OCI-LY1 (cell line): ENCODE measurements at regions not wholly inside any gene's neighbourhood (a gene's known extent, or its start where the extent isn't known, plus 50 kb on each side); places are given as distances from the start of the nearest gene placed in this dataset.
"Not testable (repeated sequence)": the region's sequence is repeated elsewhere in the genome, so short reads cannot be mapped to it uniquely, and the experiment has no call there.

Source experiments
- H2AFZ ChIP-seq: fragments of 200-600 bp; sonication (generic), shearing (Covaris generic); 2 replicates; pipeline ENCODE4 v1.6.0; 2014; ENCODE audit warnings: antibody characterized with exemption, mild to moderate bottlenecking, low read length
- H3F3A ChIP-seq: fragments of 200-600 bp; sonication (generic), shearing (Covaris generic); 2 replicates; pipeline ENCODE4 v1.6.0; 2014; ENCODE audit warnings: mild to moderate bottlenecking, antibody characterized with exemption, low read length, moderate library complexity; ENCODE audit not compliant: insufficient read depth
- H3K27ac ChIP-seq: fragments of 200-600 bp; sonication (generic); 2 replicates; pipeline ENCODE4 v1.5.1; 2014; ENCODE audit warnings: low read length, mixed run types, mild to moderate bottlenecking, low read depth; ENCODE audit not compliant: poor library complexity, severe bottlenecking
- H3K27me3 ChIP-seq: fragments of 200-600 bp; sonication (generic); 2 replicates; pipeline ENCODE4 v1.6.0; 2014; ENCODE audit warnings: antibody characterized with exemption, mild to moderate bottlenecking, low read length, moderate library complexity; ENCODE audit not compliant: insufficient read depth
- H3K36me3 ChIP-seq: fragments of 200-600 bp; sonication (generic); 2 replicates; pipeline ENCODE4 v1.6.1; 2014; ENCODE audit warnings: mild to moderate bottlenecking, antibody characterized with exemption, low read length, moderate library complexity, mixed read lengths; ENCODE audit not compliant: insufficient read depth
- H3K4me1 ChIP-seq: fragments of 200-600 bp; sonication (generic); 2 replicates; pipeline ENCODE4 v1.5.1; 2014; ENCODE audit warnings: mild to moderate bottlenecking, low read length, moderate library complexity; ENCODE audit not compliant: insufficient read depth, severe bottlenecking
- H3K4me2 ChIP-seq: fragments of 200-600 bp; sonication (generic), shearing (Covaris generic); 2 replicates; pipeline ENCODE4 v1.6.1; 2014; ENCODE audit warnings: low read length
- H3K4me3 ChIP-seq: fragments of 200-600 bp; sonication (generic); 2 replicates; pipeline ENCODE4 v1.5.1; 2014; ENCODE audit warnings: low read length, low read depth, mild to moderate bottlenecking, mixed read lengths; ENCODE audit not compliant: poor library complexity, severe bottlenecking
- H3K79me2 ChIP-seq: fragments of 200-600 bp; shearing (Covaris generic); 2 replicates; pipeline ENCODE4 v1.6.1; 2016; ENCODE audit warnings: mixed run types, low read length, mixed read lengths; ENCODE audit not compliant: insufficient read depth
- H3K9ac ChIP-seq: fragments of 200-600 bp; sonication (generic), shearing (Covaris generic); 2 replicates; pipeline ENCODE4 v1.6.1; 2014; ENCODE audit warnings: mild to moderate bottlenecking, low read length, mixed read lengths
- H3K9me2 ChIP-seq: fragments of 200-600 bp; sonication (generic), shearing (Covaris generic); 2 replicates; pipeline ENCODE4 v1.6.1; 2014; ENCODE audit warnings: low read depth, mild to moderate bottlenecking, low read length, mixed read lengths
- H3K9me3 ChIP-seq: fragments of 200-600 bp; shearing (Covaris generic); 2 replicates; pipeline ENCODE4 v1.6.1; 2014; ENCODE audit warnings: low read length, mixed read lengths
- H4K20me1 ChIP-seq: fragments of 200-600 bp; sonication (generic), shearing (Covaris generic); 2 replicates; pipeline ENCODE4 v1.6.0; 2016; ENCODE audit warnings: mild to moderate bottlenecking, low read length; ENCODE audit not compliant: insufficient read depth
- CTCF ChIP-seq: fragments of 200-600 bp; sonication (generic), shearing (Covaris generic); IDR thresholded peaks from 2 replicates; pipeline ENCODE4 v1.5.1; 2017; ENCODE audit warnings: mild to moderate bottlenecking, antibody characterized with exemption, low read length, moderate library complexity, mixed read lengths
- EZH2 ChIP-seq: fragments of 200-600 bp; sonication (generic), shearing (Covaris generic); IDR thresholded peaks from 2 replicates; pipeline ENCODE4 v1.8.0; 2017; ENCODE audit warnings: borderline replicate concordance, mixed run types, mild to moderate bottlenecking, antibody characterized with exemption, low read length, moderate library complexity, mixed read lengths

- not testable (repeated sequence) for H3K4me3 ChIP-seq, H3K27ac ChIP-seq, H3K79me2 ChIP-seq, H3F3A ChIP-seq, H3K36me3 ChIP-seq, H4K20me1 ChIP-seq, H3K9me3 ChIP-seq, H3K9me2 ChIP-seq, H3K4me1 ChIP-seq, H2AFZ ChIP-seq, H3K27me3 ChIP-seq, H3K4me2 ChIP-seq, H3K9ac ChIP-seq
These were observed 2334.2 kb upstream of the PCDH20 start for GRCh38 chr13:63749857-63750256.

- not testable (repeated sequence) for H3K4me2 ChIP-seq, H3F3A ChIP-seq, H3K4me1 ChIP-seq, H3K9me2 ChIP-seq, H3K27me3 ChIP-seq, H4K20me1 ChIP-seq, H3K36me3 ChIP-seq, H2AFZ ChIP-seq, H3K27ac ChIP-seq, H3K79me2 ChIP-seq, H3K4me3 ChIP-seq, H3K9me3 ChIP-seq, H3K9ac ChIP-seq
These were observed 2326.1 kb upstream of the PCDH20 start for GRCh38 chr13:63741814-63742101.

DNA sequence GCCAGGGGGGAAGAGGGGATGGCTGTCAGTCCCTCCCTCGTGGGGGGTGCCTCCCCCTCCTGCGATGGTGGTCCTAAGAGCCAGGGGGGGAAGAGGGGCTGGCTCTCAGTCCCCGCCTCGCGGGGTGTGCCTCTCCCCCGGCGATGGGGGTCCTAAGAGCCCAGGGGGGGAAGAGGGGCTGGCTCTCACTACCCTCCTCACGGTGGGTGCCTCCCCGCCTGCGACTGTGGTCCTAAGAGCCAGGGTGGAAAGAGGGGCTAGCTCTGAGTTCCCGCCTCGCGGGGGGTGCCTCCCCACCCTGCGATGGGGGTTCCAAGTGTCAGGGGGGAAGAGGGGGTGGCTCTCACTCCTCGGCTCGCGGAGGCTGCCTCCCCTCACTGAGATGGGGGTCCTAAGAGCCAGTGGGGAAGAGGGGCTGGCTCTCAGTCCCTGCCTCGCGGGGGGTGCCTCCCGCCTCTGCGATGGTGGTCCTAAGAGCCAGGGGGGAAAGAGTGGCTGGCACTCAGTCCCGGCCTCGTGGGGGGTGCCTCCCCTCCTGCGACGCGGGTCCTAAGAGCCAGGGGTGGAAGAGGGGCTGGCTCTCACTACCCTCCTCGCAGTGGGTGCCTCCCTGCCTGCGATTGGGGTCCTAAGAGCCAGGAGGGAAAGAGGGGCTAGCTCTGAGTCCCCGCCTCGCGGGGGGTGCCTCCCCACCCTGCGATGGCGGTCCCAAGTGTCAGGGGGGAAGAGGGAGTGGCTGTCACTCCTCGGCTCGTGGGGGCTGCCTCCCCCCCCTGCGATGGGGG is 2325.6 kb upstream of the PCDH20 start:
- Histone ChIP-seq H3K9me3 (no peaks in the 10 kb centered on the region), H4K20me1 (no peaks in the 10 kb centered on the region)

DNA sequence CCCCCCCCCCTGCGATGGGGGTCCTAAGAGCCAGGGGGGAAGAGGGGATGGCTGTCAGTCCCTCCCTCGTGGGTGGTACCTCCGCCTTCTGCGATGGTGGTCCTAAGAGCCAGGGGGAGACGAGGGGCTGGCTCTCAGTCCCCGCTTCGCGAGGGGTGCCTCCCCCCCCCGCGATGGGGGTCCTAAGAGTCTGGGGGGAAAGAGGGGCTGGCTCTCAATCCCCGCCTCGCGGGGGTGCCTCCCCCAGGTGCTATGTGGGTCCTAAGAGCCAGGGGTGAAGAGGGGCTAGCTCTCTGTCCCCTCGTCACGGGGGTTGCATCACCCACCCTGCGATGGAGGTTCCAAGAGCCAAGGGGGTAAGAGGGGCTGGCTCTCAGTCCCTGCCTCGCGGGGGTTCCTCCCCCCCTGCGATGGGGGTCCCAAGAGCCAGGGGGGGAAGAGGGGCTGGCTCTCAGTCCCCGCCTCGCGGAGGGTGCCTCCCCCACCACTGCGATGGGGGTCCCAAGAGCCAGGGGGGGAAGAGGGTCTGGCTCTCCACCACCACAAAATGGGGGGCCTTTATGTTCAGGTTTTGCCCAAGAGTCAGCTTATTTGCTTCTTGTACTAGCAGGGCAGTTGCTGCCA is 2323.6 kb upstream of the PCDH20 start:
- H3K9me2 ChIP-seq, H3K4me3 ChIP-seq, H3K9me3 ChIP-seq: not testable (repeated sequence)

More for the DNA sequence above, 2325.6 kb upstream of the PCDH20 start:
- Histone ChIP-seq H3F3A (no peaks in the 10 kb centered on the region), H3K4me1 (no peaks in the 10 kb centered on the region), H3K27ac (no peak overlapping the region), H3K4me2 (no peak overlapping the region), H2AFZ (no peak overlapping the region), H3K9ac (no peak overlapping the region), H3K4me3 (no peak overlapping the region), H3K36me3 (no peaks in the 10 kb centered on the region), H3K79me2 (no peaks in the 10 kb centered on the region), H3K27me3 (no peaks in the 10 kb centered on the region), H3K9me2 (no peaks in the 10 kb centered on the region)
- TF ChIP-seq CTCF (no peak), EZH2 (no peak)

More for the DNA sequence above, 2323.6 kb upstream of the PCDH20 start:
- not testable (repeated sequence) for H3K36me3 ChIP-seq, H4K20me1 ChIP-seq, H3F3A ChIP-seq, H3K27ac ChIP-seq, H2AFZ ChIP-seq, H3K9ac ChIP-seq, H3K4me2 ChIP-seq, H3K4me1 ChIP-seq, H3K27me3 ChIP-seq, H3K79me2 ChIP-seq
